ENCODE measurements at regions not wholly inside any gene's neighbourhood (a gene's known extent, or its start where the extent isn't known, plus 50 kb on each side); places are given as distances from the start of the nearest gene placed in this dataset.

DNA sequence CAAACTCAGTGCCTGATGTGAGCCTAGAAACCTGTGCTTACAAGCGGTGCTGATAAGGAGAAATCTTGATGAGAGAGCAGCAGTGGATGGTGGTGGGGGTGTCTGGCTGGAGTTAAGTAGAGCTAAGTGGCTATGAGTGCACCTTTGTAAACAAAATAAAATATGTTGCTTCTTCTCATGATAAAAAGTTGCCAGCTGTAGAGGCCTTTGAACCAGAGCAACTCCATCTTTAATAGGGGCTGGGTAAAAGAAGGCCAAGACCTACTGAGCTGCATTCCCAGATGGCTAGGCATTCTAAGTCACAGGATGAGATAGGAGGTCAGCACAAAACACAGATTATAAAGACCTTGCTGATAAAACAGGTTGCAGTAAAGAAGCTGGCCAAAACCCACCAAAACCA lies 107.6 kb upstream of the FAM3C start:
- no peak for TF ChIP-seq POLR2A (IDR thresholded peaks at IDR 0.05)
- TF ChIP-seq, protein P1, sequence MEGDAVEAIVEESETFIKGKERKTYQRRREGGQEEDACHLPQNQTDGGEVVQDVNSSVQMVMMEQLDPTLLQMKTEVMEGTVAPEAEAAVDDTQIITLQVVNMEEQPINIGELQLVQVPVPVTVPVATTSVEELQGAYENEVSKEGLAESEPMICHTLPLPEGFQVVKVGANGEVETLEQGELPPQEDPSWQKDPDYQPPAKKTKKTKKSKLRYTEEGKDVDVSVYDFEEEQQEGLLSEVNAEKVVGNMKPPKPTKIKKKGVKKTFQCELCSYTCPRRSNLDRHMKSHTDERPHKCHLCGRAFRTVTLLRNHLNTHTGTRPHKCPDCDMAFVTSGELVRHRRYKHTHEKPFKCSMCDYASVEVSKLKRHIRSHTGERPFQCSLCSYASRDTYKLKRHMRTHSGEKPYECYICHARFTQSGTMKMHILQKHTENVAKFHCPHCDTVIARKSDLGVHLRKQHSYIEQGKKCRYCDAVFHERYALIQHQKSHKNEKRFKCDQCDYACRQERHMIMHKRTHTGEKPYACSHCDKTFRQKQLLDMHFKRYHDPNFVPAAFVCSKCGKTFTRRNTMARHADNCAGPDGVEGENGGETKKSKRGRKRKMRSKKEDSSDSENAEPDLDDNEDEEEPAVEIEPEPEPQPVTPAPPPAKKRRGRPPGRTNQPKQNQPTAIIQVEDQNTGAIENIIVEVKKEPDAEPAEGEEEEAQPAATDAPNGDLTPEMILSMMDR (IDR thresholded peaks at IDR 0.05): no peak
